A549 (cell line): ENCODE measurements at regions not wholly inside any gene's neighbourhood (a gene's known extent, or its start where the extent isn't known, plus 50 kb on each side); places are given as distances from the start of the nearest gene placed in this dataset.
A peak's percentile ranks its signal among the peaks of the same experiment; 100 is the strongest.
"Not testable (repeated sequence)": the region's sequence is repeated elsewhere in the genome, so short reads cannot be mapped to it uniquely, and the experiment has no call there.

Experiments
- ATAC-seq, 2 experiments: fragments of 200-7000 bp in 1 of 2; fragments of >200 bp in 1 of 2; cut with Nextera tagmentation in 1 of 2; cut with Tn5 transposase in 1 of 2; 3 replicates each; pipeline versions ENCODE4 v1.8.0 to v1.9.1; 2018 to 2020; ENCODE audit warnings: mild to moderate bottlenecking in 1 of 2, moderate library complexity in 1 of 2
- CTCF ChIA-PET: fragments of 300-600 bp; sonication (Branson Sonifier 250); formaldehyde crosslinking; extraction: SDS; loops from one replicate; lab custom pipeline; 2021; ENCODE audit warnings: antibody characterized with exemption, inconsistent platforms; lab: Yijun Ruan, JAX
- POLR2A ChIA-PET: fragments of 350-600 bp; formaldehyde crosslinking; extraction: SDS; loops from one replicate; lab custom pipeline; 2021; ENCODE audit warnings: antibody characterized with exemption, inconsistent platforms; lab: Yijun Ruan, JAX
- DNase-seq, 2 experiments: peaks; one replicate each; pipeline versions ENCODE4 v3.0.0 to v3.0.0-alpha.2; 2011 to 2016; ENCODE audit warnings: low read depth in 1 of 2, low spot score in 1 of 2
- FAIRE-seq: peaks from 2 replicates; lab custom pipeline; 2011; peaks lifted over from hg19 to GRCh38; lab: Jason Lieb, UNC
- H3K27ac ChIP-seq, 2 experiments: fragments of >200 bp; sonication (Bioruptor Twin); formaldehyde crosslinking; 3 replicates each; pipeline ENCODE4 v1.5.1; 2016 to 2017
- H3K4me1 ChIP-seq: fragments of >200 bp; sonication (Bioruptor Twin); formaldehyde crosslinking; 3 replicates; pipeline ENCODE4 v1.6.1; 2016
- H3K4me2 ChIP-seq: fragments of >200 bp; sonication (Bioruptor Twin); formaldehyde crosslinking; 3 replicates; pipeline ENCODE4 v1.6.1; 2016
- H3K4me3 ChIP-seq: fragments of >200 bp; sonication (Bioruptor Twin); formaldehyde crosslinking; 3 replicates; pipeline ENCODE4 v1.5.1; 2016
- H3K9me3 ChIP-seq: fragments of >200 bp; sonication (Bioruptor Twin); formaldehyde crosslinking; 3 replicates; pipeline ENCODE4 v1.6.1; 2016
- RAD21 ChIP-seq, 2 experiments: fragments of >200 bp in 1 of 2; sonication (Bioruptor Twin) in 1 of 2; formaldehyde crosslinking in 1 of 2; IDR thresholded peaks in 1 of 2; conservative IDR thresholded peaks in 1 of 2; 2 replicates in 1 of 2; 3 replicates in 1 of 2; pipeline ENCODE4 v1.6.1; 2012 to 2018; ENCODE audit warnings: inconsistent platforms in 1 of 2
- WGBS: methylation state at CpG from one replicate; pipeline ENCODE4 v1.1.6; 2017; ENCODE audit errors: missing lambda C conversion rate; 5-methylcytosine and 5-hydroxymethylcytosine counted together

GRCh38 chrY:3405585-3405984 lies 173.3 kb upstream of the TGIF2LY start:
- FAIRE-seq, H3K4me1 ChIP-seq, H3K4me3 ChIP-seq, ATAC-seq, CTCF ChIA-PET, H3K4me2 ChIP-seq, POLR2A ChIA-PET, H3K9me3 ChIP-seq, H3K27ac ChIP-seq: not testable (repeated sequence)
- WGBS: 0% methylated on average over 2 of the region's 2 CpGs
- peak in 1 of 2 experiments; percentile 12 for DNase-seq
- peak; percentile 18 to 34; a peak in 2 of 5 replicates for TF ChIP-seq RAD21 (conservative IDR thresholded peaks at IDR 0.05 in 1 of 2, IDR thresholded peaks at IDR 0.05 in 1 of 2)

GRCh38 chrY:3406896-3407452 lies 171.9 kb upstream of the TGIF2LY start:
- H3K4me3 ChIP-seq, H3K27ac ChIP-seq, H3K4me2 ChIP-seq, FAIRE-seq, DNase-seq, H3K4me1 ChIP-seq, CTCF ChIA-PET, ATAC-seq, H3K9me3 ChIP-seq, POLR2A ChIA-PET: not testable (repeated sequence)
- 11% methylated on average over 3 of the region's 3 CpGs for WGBS

- FAIRE-seq, POLR2A ChIA-PET, DNase-seq, H3K4me3 ChIP-seq, CTCF ChIA-PET, H3K9me3 ChIP-seq, H3K4me1 ChIP-seq, H3K4me2 ChIP-seq, H3K27ac ChIP-seq, ATAC-seq: not testable (repeated sequence)
- 29% methylated on average over 8 of the region's 8 CpGs for WGBS
These were observed 168.5 kb upstream of the TGIF2LY start for GRCh38 chrY:3410322-3410892.
